CD4-positive, alpha-beta T cell (primary cell): ENCODE measurements at regions not wholly inside any gene's neighbourhood (a gene's known extent, or its start where the extent isn't known, plus 50 kb on each side); places are given as distances from the start of the nearest gene placed in this dataset.

ENCODE experiments used
- ATAC-seq: fragments of 200-7000 bp; cut with Tn5 transposase; one replicate; pipeline ENCODE4 v1.10.0; 2022; ENCODE audit warnings: mild to moderate bottlenecking; ENCODE audit not compliant: poor library complexity
- CTCF ChIA-PET: fragments of 350-600 bp; sonication (Branson Sonifier 250); formaldehyde crosslinking; loops from one replicate; lab custom pipeline; 2021; ENCODE audit warnings: antibody characterized with exemption, inconsistent platforms; lab: Charles Lee
- POLR2A ChIA-PET: fragments of 350-600 bp; sonication (Branson Sonifier 250); formaldehyde crosslinking; loops from one replicate; lab custom pipeline; 2021; ENCODE audit warnings: antibody characterized with exemption, inconsistent platforms; lab: Charles Lee
- DNase-seq, 14 experiments: peaks; one replicate each; pipeline ENCODE4 v3.0.0-alpha.2; 2013 to 2020; ENCODE audit warnings: mixed read lengths in 2 of 14
- H3K27ac ChIP-seq, 2 donors: one replicate each; pipeline versions ENCODE4 v1.5.1 to v1.7.0; 2013; ENCODE audit warnings: low read length in 2 of 2, low read depth in 1 of 2, mild to moderate bottlenecking in 1 of 2
- H3K27me3 ChIP-seq, 2 experiments: 1 replicate in 1 of 2; 2 replicates in 1 of 2; pipeline versions ENCODE4 v1.6.1 to v1.7.0; 2013; ENCODE audit warnings: low read length in 2 of 2, control low read depth in 1 of 2, mild to moderate bottlenecking in 1 of 2, moderate library complexity in 1 of 2; ENCODE audit not compliant: insufficient read depth in 2 of 2, control insufficient read depth in 1 of 2
- H3K36me3 ChIP-seq: one replicate; pipeline ENCODE4 v1.6.1; 2013; ENCODE audit warnings: low read length, control low read depth; ENCODE audit not compliant: insufficient read depth
- H3K4me1 ChIP-seq: one replicate; pipeline ENCODE4 v1.6.1; 2013; ENCODE audit warnings: low read length, control low read depth; ENCODE audit not compliant: insufficient read depth
- H3K4me3 ChIP-seq: one replicate; pipeline ENCODE4 v1.5.1; 2013; ENCODE audit warnings: mild to moderate bottlenecking, low read length, moderate library complexity
- H3K9me3 ChIP-seq, 2 experiments: 1 replicate in 1 of 2; 2 replicates in 1 of 2; pipeline versions ENCODE4 v1.6.1 to v1.7.0; 2013; ENCODE audit warnings: low read length in 2 of 2, mild to moderate bottlenecking in 2 of 2, control low read depth in 1 of 2, moderate library complexity in 1 of 2; ENCODE audit not compliant: control insufficient read depth in 1 of 2, insufficient read depth in 1 of 2
- H3K27ac Mint-ChIP-seq: one replicate; pipeline ENCODE4 v1.8.0; 2020; ENCODE audit warnings: mixed read lengths
- H3K27me3 Mint-ChIP-seq: one replicate; pipeline ENCODE4 v1.8.0; 2021; ENCODE audit warnings: mixed read lengths
- H3K36me3 Mint-ChIP-seq: one replicate; pipeline ENCODE4 v1.8.0; 2021; ENCODE audit warnings: low read depth, mixed read lengths
- H3K4me1 Mint-ChIP-seq: one replicate; pipeline ENCODE4 v1.8.0; 2021; ENCODE audit warnings: low read depth, mixed read lengths
- H3K4me3 Mint-ChIP-seq: one replicate; pipeline ENCODE4 v1.8.0; 2020; ENCODE audit warnings: mild to moderate bottlenecking, mixed read lengths
- H3K9me3 Mint-ChIP-seq: one replicate; pipeline ENCODE4 v1.8.0; 2020; ENCODE audit warnings: mixed read lengths
- CTCF ChIP-seq: fragments of 200-600 bp; IDR thresholded peaks from one replicate; pipeline ENCODE4 v1.8.0; 2022; ENCODE audit warnings: antibody characterized with exemption, mild to moderate bottlenecking
- intact Hi-C, 2 experiments: fragments of 100-400 bp; cut with DNase I in 1 of 2; cut with micrococcal nuclease in 1 of 2; formaldehyde crosslinking; loops; one replicate each; pipeline versions ENCODE4 v1.15.1 to v1.9.0; 2023 to 2025; cut with DNase I, micrococcal nuclease

- POLR2A ChIA-PET = interaction anchor here (1.2 kb wide), 1 partner anchor 8 kb away, joined by 4 read pairs; no protein-coding TSS in a partner anchor
- CTCF ChIA-PET = no interaction called here
- peaks cover 31% of the 10 kb centered on the region for H3K4me1 ChIP-seq
- DNase-seq = no peak
- H3K36me3 ChIP-seq = peaks cover 8% of the 10 kb centered on the region
- no peaks in the 10 kb centered on the region for H3K27me3 ChIP-seq
- H3K27me3 Mint-ChIP-seq = no peaks in the 10 kb centered on the region
- TF ChIP-seq CTCF = no peak
- peak overlapping the region; percentile 14 for H3K4me3 Mint-ChIP-seq
- no peak for ATAC-seq
- intact Hi-C loops = no loop called here
- no peak overlapping the region for H3K27ac ChIP-seq
- no peaks in the 10 kb centered on the region for H3K9me3 ChIP-seq
- H3K9me3 Mint-ChIP-seq = no peaks in the 10 kb centered on the region
- peaks cover 84% of the 10 kb centered on the region for H3K4me1 Mint-ChIP-seq
- H3K4me3 ChIP-seq = no peak overlapping the region
- no peak overlapping the region for H3K27ac Mint-ChIP-seq
- peaks cover 27% of the 10 kb centered on the region for H3K36me3 Mint-ChIP-seq
Observed at GRCh38 chr5:18740301-18740700, 1106.0 kb downstream of the TAF11L14 start.

GRCh38 chr5:18742830-18743229 lies 1108.6 kb downstream of the TAF11L14 start:
- Histone ChIP-seq H3K9me3 (no peaks in the 10 kb centered on the region), H3K4me3 (no peak overlapping the region), H3K4me1 (peaks cover 43% of the 10 kb centered on the region), H3K36me3 (peaks cover 4% of the 10 kb centered on the region), H3K27ac (no peak overlapping the region), H3K27me3 (no peaks in the 10 kb centered on the region)
- Mint-ChIP-seq H3K36me3 (peaks cover 38% of the 10 kb centered on the region), H3K27ac (peak overlapping the region; percentile 21), H3K4me3 (peak overlapping the region; percentile 36), H3K9me3 (no peaks in the 10 kb centered on the region), H3K4me1 (peaks cover 85% of the 10 kb centered on the region), H3K27me3 (no peaks in the 10 kb centered on the region)
- DNase-seq (no peak), ATAC-seq (no peak)
- TF ChIP-seq CTCF = no peak
- CTCF ChIA-PET = no interaction called here
- intact Hi-C loops = no loop called here
- POLR2A ChIA-PET = no interaction called here

GRCh38 chr5:18744441-18744840 lies 1110.2 kb downstream of the TAF11L14 start:
- no peak for TF ChIP-seq CTCF
- peak overlapping the region; percentile 93 for H3K27ac Mint-ChIP-seq
- H3K9me3 ChIP-seq = no peaks in the 10 kb centered on the region
- ChIA-PET CTCF (no interaction called here), POLR2A (interaction anchor here (2.0 kb wide), 1 partner anchor 13 kb away, joined by 5 read pairs; no protein-coding TSS in a partner anchor)
- H3K4me1 ChIP-seq = peaks cover 43% of the 10 kb centered on the region
- H3K9me3 Mint-ChIP-seq = no peaks in the 10 kb centered on the region
- H3K4me3 Mint-ChIP-seq = peak overlapping the region; percentile 91
- DNase-seq (peak in 4 of 14 experiments; percentile 12 to 35 (median 26)), ATAC-seq (peak; percentile 14)
- peak overlapping the region in 1 of 2 donors; percentile 65 for H3K27ac ChIP-seq
- no peaks in the 10 kb centered on the region for H3K27me3 ChIP-seq
- peaks cover 70% of the 10 kb centered on the region for H3K4me1 Mint-ChIP-seq
- H3K36me3 Mint-ChIP-seq = peaks cover 32% of the 10 kb centered on the region
- H3K27me3 Mint-ChIP-seq = no peaks in the 10 kb centered on the region
- intact Hi-C loops = no loop called here
- peak overlapping the region; percentile 60 for H3K4me3 ChIP-seq
- peaks cover 4% of the 10 kb centered on the region for H3K36me3 ChIP-seq
